ENCODE measurements at regions not wholly inside any gene's neighbourhood (a gene's known extent, or its start where the extent isn't known, plus 50 kb on each side); places are given as distances from the start of the nearest gene placed in this dataset.

DNA sequence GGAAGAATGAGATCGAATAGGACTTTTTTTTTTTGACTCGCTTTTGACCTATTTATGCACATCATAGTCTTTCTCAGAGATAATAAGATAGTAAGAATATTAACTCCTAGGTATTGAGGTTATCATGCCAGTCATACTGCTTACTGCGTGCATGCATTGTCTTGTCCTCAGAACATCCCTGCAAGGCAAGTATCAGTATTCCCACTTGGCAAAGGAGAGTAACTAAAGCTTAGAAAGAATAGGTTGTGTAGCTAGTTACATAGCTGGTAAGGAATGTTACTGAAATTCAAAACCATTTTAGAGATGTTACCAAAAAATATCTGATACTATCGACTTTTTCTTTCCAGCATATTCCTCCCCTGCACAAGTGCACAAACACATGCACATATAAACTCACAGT lies 296.1 kb upstream of the CLINT1 start:
- H3K27ac ChIP-seq = no peak overlapping the region
- DNase-seq (ENCODE audit: low read depth, low spot score) = no peak

DNA sequence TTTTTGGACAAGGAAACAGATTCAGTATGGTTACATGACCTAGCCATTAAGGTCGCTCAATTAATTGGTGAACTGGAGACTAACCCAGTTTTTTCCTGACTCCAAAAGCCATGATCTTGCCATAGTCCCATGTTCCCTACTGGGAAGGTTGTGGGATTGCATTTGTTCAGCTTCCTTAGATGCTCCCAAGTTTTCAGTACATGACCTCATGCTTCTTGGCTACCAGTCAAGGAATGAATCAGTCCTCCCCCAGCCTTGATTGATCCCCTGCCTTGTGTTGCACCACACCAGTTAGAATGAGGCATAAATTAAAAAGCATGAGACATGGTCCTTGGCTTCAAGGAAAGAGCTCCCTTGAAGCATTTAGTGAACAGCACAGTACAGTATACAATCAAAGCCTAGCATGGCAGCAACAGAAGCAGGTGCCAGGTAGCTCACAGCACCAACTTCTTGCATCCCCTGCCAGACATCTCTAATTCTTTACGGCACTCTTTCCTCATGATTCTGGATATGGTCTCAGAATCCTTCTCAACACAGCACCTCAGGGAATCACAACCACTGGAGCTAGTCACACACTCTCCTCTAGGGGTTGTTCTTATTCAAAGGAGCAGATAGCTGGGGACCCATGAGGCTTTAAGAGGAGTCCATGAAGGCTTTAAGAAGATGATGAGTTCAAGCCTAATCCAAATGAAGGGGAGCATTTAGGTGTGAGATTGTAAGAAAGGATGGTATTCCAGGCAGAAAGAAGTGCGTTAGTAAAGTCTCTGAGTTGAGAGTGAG lies 295.5 kb upstream of the CLINT1 start:
- peak; percentile 61 for DNase-seq (ENCODE audit: low read depth, low spot score)
- H3K27ac ChIP-seq = no peak overlapping the region

GRCh38 chr5:158153508-158153907 lies 294.6 kb upstream of the CLINT1 start:
- no peak overlapping the region for H3K27ac ChIP-seq
- DNase-seq (ENCODE audit: low read depth, low spot score) = no peak

- no peak overlapping the region for H3K27ac ChIP-seq
- no peak for DNase-seq (ENCODE audit: low read depth, low spot score)
These were observed 293.2 kb upstream of the CLINT1 start for GRCh38 chr5:158152136-158152535.

- H3K27ac ChIP-seq = no peak overlapping the region
- DNase-seq (ENCODE audit: low read depth, low spot score) = no peak
These were observed 288.3 kb upstream of the CLINT1 start for GRCh38 chr5:158147227-158147626.

- H3K27ac ChIP-seq = no peak overlapping the region
- no peak for DNase-seq (ENCODE audit: low read depth, low spot score)
These were observed 286.9 kb upstream of the CLINT1 start for GRCh38 chr5:158145827-158146226.

DNA sequence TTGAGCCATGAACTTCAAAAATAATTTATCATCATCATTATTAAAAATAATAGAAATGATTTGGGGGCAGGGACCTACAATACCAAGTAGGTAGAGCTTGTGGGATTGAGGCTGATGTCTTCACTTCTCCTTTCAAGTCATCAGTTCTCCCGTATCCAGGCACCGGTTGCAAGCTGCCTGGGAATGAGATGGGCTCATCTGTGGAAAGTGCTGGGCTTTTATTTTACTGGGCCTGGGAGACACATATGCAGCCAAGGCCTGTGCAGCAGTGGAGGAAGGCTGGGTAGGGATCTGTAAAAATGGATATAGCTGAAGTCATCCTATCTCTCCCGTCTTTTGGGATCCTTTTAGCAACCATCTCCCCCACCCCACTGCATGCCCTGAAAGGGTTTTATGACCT lies 284.1 kb upstream of the CLINT1 start:
- no peak for DNase-seq (ENCODE audit: low read depth, low spot score)

DNA sequence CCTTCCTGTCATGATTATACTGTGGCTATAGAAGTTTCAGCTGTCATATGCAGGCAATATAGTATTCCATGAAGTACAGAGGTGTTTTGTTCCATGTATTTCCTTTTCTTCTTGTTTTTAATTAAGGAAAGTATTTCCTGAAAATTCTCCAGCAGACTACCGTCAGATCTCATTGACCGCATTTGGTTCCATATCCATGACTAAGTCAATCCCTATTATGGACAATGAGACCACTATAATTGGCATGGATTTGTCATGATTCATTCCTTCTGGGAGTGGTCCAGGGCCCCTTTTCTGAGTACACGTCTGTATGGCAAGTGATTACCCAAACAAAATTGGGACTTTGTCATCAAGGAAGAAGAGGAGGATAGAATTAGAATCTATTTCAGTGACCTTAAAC lies 283.2 kb upstream of the CLINT1 start:
- DNase-seq (ENCODE audit: low read depth, low spot score) = no peak

More for the DNA sequence above, 284.1 kb upstream of the CLINT1 start:
- H3K27ac ChIP-seq = no peak overlapping the region

GRCh38 chr5:158140120-158140731 lies 281.3 kb upstream of the CLINT1 start:
- DNase-seq (ENCODE audit: low read depth, low spot score) = no peak
- no peak overlapping the region for H3K27ac ChIP-seq

More for the DNA sequence above, 283.2 kb upstream of the CLINT1 start:
- H3K27ac ChIP-seq = no peak overlapping the region

- peak; percentile 8 for DNase-seq (ENCODE audit: low read depth, low spot score)
- no peak overlapping the region for H3K27ac ChIP-seq
These were observed 280.2 kb upstream of the CLINT1 start for GRCh38 chr5:158139161-158139560.

DNA sequence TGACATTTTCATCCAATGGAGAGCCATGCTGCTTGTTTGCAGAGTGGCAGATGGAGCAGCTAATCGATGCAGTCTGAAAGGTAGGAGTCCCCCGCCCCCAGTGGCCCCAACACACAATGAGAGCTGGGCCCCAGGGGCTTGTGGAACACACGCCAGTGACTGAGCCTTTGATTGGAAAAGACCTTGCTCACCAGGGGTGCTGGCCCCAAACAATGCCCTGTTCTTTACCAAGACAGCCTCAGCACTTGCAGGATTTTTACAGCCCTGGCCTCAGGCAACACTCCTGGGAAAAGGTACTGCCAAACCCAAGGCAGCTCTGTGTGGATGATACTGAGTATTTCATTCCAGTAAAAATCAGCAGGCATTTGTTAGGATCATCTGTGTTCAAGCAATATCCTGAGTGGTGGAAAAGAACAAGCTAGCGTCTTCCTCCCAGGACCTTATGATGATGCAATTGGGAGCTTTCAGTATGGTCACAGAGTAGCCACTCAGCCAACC lies 276.8 kb upstream of the CLINT1 start:
- no peak for DNase-seq (ENCODE audit: low read depth, low spot score)
- H3K27ac ChIP-seq = no peak overlapping the region

- no peak for DNase-seq (ENCODE audit: low read depth, low spot score)
- H3K27ac ChIP-seq = no peak overlapping the region
These were observed 274.4 kb upstream of the CLINT1 start for GRCh38 chr5:158133369-158133768.

GRCh38 chr5:158127536-158127935 lies 268.6 kb upstream of the CLINT1 start:
- no peak for DNase-seq (ENCODE audit: low read depth, low spot score)
- H3K27ac ChIP-seq = no peak overlapping the region

DNA sequence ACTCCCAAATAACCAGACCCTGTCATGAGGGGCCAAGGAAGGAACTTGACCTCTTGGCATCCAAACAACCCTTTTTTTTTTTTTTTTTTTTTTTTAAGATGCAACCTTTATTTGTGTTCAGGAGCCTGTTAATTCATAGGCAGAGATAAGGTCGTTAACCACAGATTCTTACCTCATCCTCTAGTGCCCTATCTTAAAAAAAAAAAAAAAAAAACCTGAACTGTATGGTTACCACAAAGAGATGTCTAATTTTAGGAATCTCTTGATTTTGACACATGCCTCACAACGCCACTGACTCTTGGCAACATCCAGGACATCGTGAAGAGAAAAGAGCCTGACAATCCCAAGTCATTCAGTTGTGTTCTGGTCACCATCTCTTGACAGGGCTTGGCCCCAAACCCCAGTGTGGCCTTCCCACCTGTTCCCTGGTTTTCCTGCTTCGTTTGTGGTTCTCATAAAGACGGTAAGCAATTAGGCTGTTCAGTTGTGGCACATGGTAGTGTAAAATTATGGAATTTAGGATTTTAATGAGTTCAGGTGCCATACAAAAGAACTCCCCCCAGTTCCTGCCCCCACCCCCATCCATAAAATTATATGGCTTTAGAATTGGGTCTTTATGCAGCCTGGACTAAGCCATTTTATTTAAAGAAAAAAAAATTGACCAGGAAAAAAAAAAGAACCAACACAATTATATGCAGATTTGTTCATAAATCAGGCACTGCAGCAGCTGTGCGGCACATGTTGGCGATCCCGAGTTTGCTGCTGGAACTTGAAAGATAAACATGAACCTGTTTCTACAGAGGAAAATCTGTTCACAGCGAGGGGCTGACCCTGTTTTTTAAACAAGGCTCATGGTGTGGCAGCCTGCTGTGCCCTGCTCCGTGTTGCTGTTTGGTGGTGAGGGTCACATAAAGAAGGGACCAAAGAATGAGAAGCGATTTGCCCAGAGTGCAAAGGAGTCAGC lies 267.8 kb upstream of the CLINT1 start:
- no peak for DNase-seq (ENCODE audit: low read depth, low spot score)
- no peak overlapping the region for H3K27ac ChIP-seq

DNA sequence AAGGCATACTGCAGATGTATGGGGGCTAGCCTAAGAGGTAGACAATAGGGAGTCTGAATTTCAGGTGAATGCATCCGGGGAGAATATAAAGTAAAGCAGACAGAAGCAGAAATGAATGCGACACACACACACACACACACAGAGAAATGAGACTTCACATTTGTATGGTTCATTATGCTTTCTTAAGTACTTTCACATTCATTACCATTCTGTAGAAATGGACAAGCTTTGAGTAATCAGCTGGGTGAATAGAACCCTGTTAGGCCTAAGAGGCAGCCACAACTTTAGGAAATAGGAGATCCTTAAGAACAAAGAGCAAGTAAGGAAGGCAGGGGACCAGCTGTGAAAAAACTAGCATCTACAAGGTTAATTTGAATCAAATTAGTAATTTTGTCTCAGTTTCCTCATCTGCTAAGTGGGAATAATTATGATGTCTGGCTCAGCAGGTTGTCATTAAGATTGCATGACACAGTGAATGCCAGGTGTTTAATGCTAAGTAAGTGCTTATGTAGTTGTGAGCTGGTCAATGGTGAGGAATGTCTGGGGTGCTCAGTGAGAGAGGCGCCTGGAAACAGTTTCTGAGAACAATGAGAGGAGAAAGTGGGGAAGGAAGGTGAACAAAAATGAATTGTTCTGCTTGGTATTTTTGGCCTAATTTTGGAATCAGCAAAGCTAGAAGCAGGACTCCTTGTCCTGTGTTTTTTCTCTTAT lies 265.8 kb upstream of the CLINT1 start:
- no peak for DNase-seq (ENCODE audit: low read depth, low spot score)
- no peak overlapping the region for H3K27ac ChIP-seq

GRCh38 chr5:158123595-158123994 lies 264.6 kb upstream of the CLINT1 start:
- no peak overlapping the region for H3K27ac ChIP-seq
- no peak for DNase-seq (ENCODE audit: low read depth, low spot score)

DNA sequence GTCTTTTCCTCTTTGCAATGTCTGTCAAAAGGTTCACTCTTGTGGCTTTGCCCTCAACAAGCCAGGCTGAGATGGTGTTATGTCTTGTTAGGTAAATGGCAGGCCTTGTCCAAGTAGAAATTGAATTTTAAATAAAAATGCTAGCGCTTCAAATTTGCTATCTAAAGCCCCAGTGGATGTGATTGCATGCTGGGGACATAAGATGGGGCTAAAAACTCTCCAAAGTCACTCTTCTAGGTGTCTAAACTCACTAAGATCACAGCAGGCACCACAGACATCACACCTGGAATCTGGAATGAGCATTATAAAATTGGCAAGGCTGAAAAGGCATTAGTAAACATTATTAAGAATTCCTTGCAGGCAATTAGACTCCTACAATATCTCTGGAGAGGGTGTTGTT lies 262.7 kb upstream of the CLINT1 start:
- no peak overlapping the region for H3K27ac ChIP-seq
- no peak for DNase-seq (ENCODE audit: low read depth, low spot score)

DNA sequence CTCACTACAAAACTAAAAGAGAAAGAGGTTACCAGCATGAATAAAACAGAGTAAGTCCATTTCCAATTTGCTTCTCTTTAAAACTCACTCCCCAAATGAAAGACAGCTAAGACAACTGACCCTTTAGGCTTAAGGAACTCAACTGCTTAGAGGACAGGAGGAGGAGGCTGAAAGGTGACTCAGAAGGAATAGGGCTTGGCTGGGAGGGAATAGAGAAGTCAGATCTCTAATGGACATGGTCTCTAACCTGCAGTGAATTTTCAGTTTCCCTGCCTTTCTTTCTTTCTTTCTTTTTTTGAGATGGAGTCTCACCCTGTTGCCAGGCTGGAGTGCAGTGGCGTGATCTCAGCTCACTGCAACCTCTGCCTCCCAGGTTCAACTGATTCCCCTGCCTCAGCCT lies 261.8 kb upstream of the CLINT1 start:
- H3K27ac ChIP-seq = peak overlapping the region; percentile 36
- DNase-seq (ENCODE audit: low read depth, low spot score) = no peak

GRCh38 chr5:158119961-158120723 lies 261.2 kb upstream of the CLINT1 start:
- peak overlapping the region; percentile 36 for H3K27ac ChIP-seq
- DNase-seq (ENCODE audit: low read depth, low spot score) = peak; percentile 41

Measured in epithelial cell of prostate (primary cell).